Peyer's patch (tissue), 4 donors: ENCODE measurements at regions not wholly inside any gene's neighbourhood (a gene's known extent, or its start where the extent isn't known, plus 50 kb on each side); places are given as distances from the start of the nearest gene placed in this dataset.

ENCODE experiments used
- CTCF ChIP-seq, 6 experiments: fragments of 450-650 bp in 4 of 6; fragments of 200-600 bp in 2 of 6; sonication (generic) in 1 of 6; IDR thresholded peaks; one replicate each; pipeline ENCODE4 v1.5.1; 2017 to 2019; ENCODE audit warnings: antibody characterized with exemption in 6 of 6, mild to moderate bottlenecking in 3 of 6, moderate library complexity in 1 of 6
- POLR2A ChIP-seq, 2 donors: fragments of 450-650 bp; IDR thresholded peaks; one replicate each; pipeline ENCODE4 v1.5.1; 2017; ENCODE audit warnings: antibody characterized with exemption in 2 of 2, mild to moderate bottlenecking in 2 of 2, moderate library complexity in 2 of 2

GRCh38 chr6:81086991-81087390 is 665.5 kb downstream of the TENT5A start:
- no peak for TF ChIP-seq CTCF (IDR thresholded peaks at IDR 0.05)
- no peak for TF ChIP-seq POLR2A (IDR thresholded peaks at IDR 0.05)
